AG04450 (cell line): ENCODE measurements at regions not wholly inside any gene's neighbourhood (a gene's known extent, or its start where the extent isn't known, plus 50 kb on each side); places are given as distances from the start of the nearest gene placed in this dataset.
"Not testable (repeated sequence)": the region's sequence is repeated elsewhere in the genome, so short reads cannot be mapped to it uniquely, and the experiment has no call there.

ENCODE experiments used
- CTCF ChIA-PET: fragments of 300-600, 350-600 bp; formaldehyde crosslinking; extraction: SDS; loops from one replicate; lab custom pipeline; 2022; ENCODE audit warnings: antibody characterized with exemption, inconsistent platforms; lab: Charles Lee
- POLR2A ChIA-PET: fragments of 350-600 bp; formaldehyde crosslinking; extraction: SDS; loops from one replicate; lab custom pipeline; 2021; ENCODE audit warnings: antibody characterized with exemption, inconsistent platforms; lab: Yijun Ruan, JAX
- DNase-seq: peaks from one replicate; pipeline ENCODE4 v3.0.0-alpha.2; 2011; ENCODE audit warnings: low read depth, low spot score
- H3K27ac ChIP-seq: one replicate; pipeline ENCODE4 v1.5.1; 2012; ENCODE audit warnings: low read depth, low read length, control low read depth
- H3K27me3 ChIP-seq: one replicate; pipeline ENCODE4 v1.6.0; 2012; ENCODE audit warnings: low read length; ENCODE audit not compliant: control insufficient read depth, insufficient read depth
- H3K4me3 ChIP-seq: 2 replicates; pipeline ENCODE4 v1.5.1; 2011; ENCODE audit warnings: mild to moderate bottlenecking, low read depth, low read length, control low read depth
- H3K9me3 ChIP-seq: 2 replicates; pipeline ENCODE4 v1.5.1; 2012; ENCODE audit warnings: low read length; ENCODE audit not compliant: control insufficient read depth, insufficient read depth
- CTCF ChIP-seq: IDR thresholded peaks from 2 replicates; pipeline ENCODE4 v1.5.1; 2011; ENCODE audit warnings: low read depth, low read length, control low read depth, inconsistent platforms

GRCh38 chr12:34236073-34236472 is 213.8 kb downstream of the ALG10 start:
- no peak for DNase-seq
- no peak overlapping the region for H3K27ac ChIP-seq
- no peaks in the 10 kb centered on the region for H3K27me3 ChIP-seq
- no peak for TF ChIP-seq CTCF
- H3K9me3 ChIP-seq: peaks cover 30% of the 10 kb centered on the region
- H3K4me3 ChIP-seq: no peak overlapping the region
- ChIA-PET POLR2A (no interaction called here), CTCF (no interaction called here)

DNA sequence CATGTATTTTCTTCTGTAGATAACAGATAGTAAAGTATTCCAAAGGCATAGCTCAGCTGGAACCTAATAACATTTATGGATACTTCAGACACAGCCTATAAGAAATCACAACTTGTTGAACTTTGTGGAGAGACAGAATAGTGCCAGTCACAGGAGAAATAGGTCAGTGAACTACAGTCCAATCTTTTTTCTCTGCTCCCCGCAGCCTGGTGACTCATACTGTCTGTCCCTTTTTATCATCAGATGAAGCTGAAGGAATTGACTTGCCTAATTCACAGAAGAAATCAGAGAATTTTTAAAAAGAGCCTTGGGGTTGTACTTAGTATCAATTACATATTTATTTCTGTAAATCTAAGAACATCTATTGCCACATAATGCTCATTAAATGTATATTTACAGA is 222.3 kb downstream of the ALG10 start:
- Histone ChIP-seq H3K4me3 (no peak overlapping the region), H3K9me3 (peaks cover 24% of the 10 kb centered on the region), H3K27ac (no peak overlapping the region), H3K27me3 (no peaks in the 10 kb centered on the region)
- no peak for DNase-seq
- no peak for TF ChIP-seq CTCF
- ChIA-PET CTCF (no interaction called here), POLR2A (no interaction called here)

GRCh38 chr12:34249271-34249670 is 227.0 kb downstream of the ALG10 start:
- H3K27me3 ChIP-seq: no peaks in the 10 kb centered on the region
- no peak for DNase-seq
- ChIA-PET POLR2A (no interaction called here), CTCF (no interaction called here)
- no peak overlapping the region for H3K27ac ChIP-seq
- TF ChIP-seq CTCF: no peak
- H3K9me3 ChIP-seq: peaks cover 17% of the 10 kb centered on the region
- H3K4me3 ChIP-seq: no peak overlapping the region

- H3K4me3 ChIP-seq, H3K27me3 ChIP-seq, DNase-seq, CTCF ChIA-PET, POLR2A ChIA-PET, H3K27ac ChIP-seq: not testable (repeated sequence)
- H3K9me3 ChIP-seq: peaks cover 27% of the 10 kb centered on the region
Observed at GRCh38 chr12:34251879-34252278, 229.6 kb downstream of the ALG10 start.

- Histone ChIP-seq H3K4me3 (no peak overlapping the region), H3K27ac (no peak overlapping the region), H3K27me3 (no peaks in the 10 kb centered on the region), H3K9me3 (peaks cover 27% of the 10 kb centered on the region)
- no peak for DNase-seq
- ChIA-PET POLR2A (no interaction called here), CTCF (no interaction called here)
- TF ChIP-seq CTCF: no peak
Observed at GRCh38 chr12:34253674-34254073, 231.4 kb downstream of the ALG10 start.

DNA sequence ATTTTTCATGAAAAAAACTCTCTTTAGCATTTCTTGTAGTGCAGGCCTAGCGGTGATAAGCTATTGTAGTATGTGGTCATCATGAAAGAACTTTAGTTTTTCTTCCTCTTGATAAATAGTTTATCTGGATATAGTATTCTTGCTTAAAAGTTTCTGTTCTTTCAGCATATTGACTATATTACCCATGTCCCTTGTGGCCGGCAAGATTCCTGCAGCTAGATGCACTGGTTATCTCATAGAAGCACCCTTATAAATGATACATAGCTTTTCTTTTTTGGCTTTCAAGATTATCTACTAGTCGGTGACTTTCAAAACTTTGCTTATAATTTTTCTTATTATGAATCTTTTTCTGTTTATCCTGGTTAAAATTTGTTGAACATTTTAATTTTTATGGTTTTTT is 234.8 kb downstream of the ALG10 start:
- ChIA-PET POLR2A (no interaction called here), CTCF (no interaction called here)
- Histone ChIP-seq H3K4me3 (no peak overlapping the region), H3K27me3 (no peaks in the 10 kb centered on the region), H3K27ac (no peak overlapping the region), H3K9me3 (peaks cover 31% of the 10 kb centered on the region)
- DNase-seq: no peak
- TF ChIP-seq CTCF: no peak

GRCh38 chr12:34262140-34262539 is 239.8 kb downstream of the ALG10 start:
- POLR2A ChIA-PET, H3K27ac ChIP-seq, DNase-seq, H3K4me3 ChIP-seq, CTCF ChIA-PET, H3K27me3 ChIP-seq: not testable (repeated sequence)
- H3K9me3 ChIP-seq: peaks cover 39% of the 10 kb centered on the region
